HepG2 (cell line): ENCODE measurements at regions not wholly inside any gene's neighbourhood (a gene's known extent, or its start where the extent isn't known, plus 50 kb on each side); places are given as distances from the start of the nearest gene placed in this dataset.

Experiments used
- ATAC-seq: fragments of 200-7000 bp; cut with Tn5 transposase; 3 replicates; pipeline ENCODE4 v1.9.1; 2020; ENCODE audit warnings: mild to moderate bottlenecking, moderate library complexity
- BruUV-seq: library from RNA; stranded (reverse); fragments of 400-500 nt; replicated peaks from 2 replicates; lab custom pipeline; 2021; lab: Mats Ljungman, UMichigan
- CTCF ChIA-PET: fragments of 300-600 bp; formaldehyde crosslinking; extraction: SDS; loops from one replicate; lab custom pipeline; 2021; ENCODE audit warnings: low total read pairs, inconsistent platforms, low intra/inter-chr PET ratio; lab: Yijun Ruan, JAX
- POLR2A ChIA-PET: fragments of 350-600 bp; sonication (Branson Sonifier 250); formaldehyde crosslinking; loops from one replicate; lab custom pipeline; 2020; ENCODE audit warnings: antibody characterized with exemption, inconsistent platforms; lab: Yijun Ruan, JAX
- DNase-seq: peaks from one replicate; pipeline ENCODE4 v3.0.0-alpha.2; 2015; ENCODE audit warnings: low spot score
- FAIRE-seq: peaks from 3 replicates; lab custom pipeline; 2011; peaks lifted over from hg19 to GRCh38; lab: Jason Lieb, UNC
- H2AFZ ChIP-seq: one replicate; pipeline ENCODE4 v1.6.1; 2011; ENCODE audit warnings: low read length, inconsistent platforms
- H3K27ac ChIP-seq: fragments of 300-600 bp; 3 replicates; pipeline ENCODE4 v1.8.0; 2011; ENCODE audit warnings: mixed run types, mild to moderate bottlenecking, mixed read lengths, low read length, inconsistent platforms; ENCODE audit not compliant: insufficient read depth; ENCODE audit errors: extremely low read length
- H3K27me3 ChIP-seq, 2 experiments: fragments of 200-600 bp in 1 of 2; 2 replicates in 1 of 2; 3 replicates in 1 of 2; pipeline versions ENCODE4 v1.6.0 to v1.8.0; 2011; ENCODE audit warnings: low read length in 2 of 2, mild to moderate bottlenecking in 2 of 2, moderate library complexity in 2 of 2, inconsistent platforms in 1 of 2; ENCODE audit not compliant: insufficient read depth in 2 of 2, control insufficient read depth in 1 of 2
- H3K36me3 ChIP-seq, 2 experiments: fragments of 200-600 bp in 1 of 2; replicated peaks in 1 of 2; 2 replicates in 1 of 2; 3 replicates in 1 of 2; pipeline versions ENCODE4 v1.5.1 to v1.8.0; 2011; ENCODE audit warnings: low read length in 2 of 2, inconsistent platforms in 1 of 2; ENCODE audit not compliant: insufficient read depth in 2 of 2, control insufficient read depth in 1 of 2
- H3K4me1 ChIP-seq: 2 replicates; pipeline ENCODE4 v1.5.1; 2012; ENCODE audit warnings: low read length, inconsistent platforms; ENCODE audit not compliant: insufficient read depth
- H3K4me2 ChIP-seq: 2 replicates; pipeline ENCODE4 v1.6.0; 2011; ENCODE audit warnings: low read depth, low read length, inconsistent platforms
- H3K4me3 ChIP-seq, 3 experiments: fragments of 200-600 bp in 1 of 3; sonication (generic), shearing (Covaris generic) in 1 of 3; replicated peaks in 1 of 3; 2 replicates each; pipeline ENCODE4 v1.5.1; 2011 to 2016; ENCODE audit warnings: low read length in 3 of 3, inconsistent platforms in 2 of 3, low read depth in 2 of 3, mild to moderate bottlenecking in 2 of 3, control low read depth in 1 of 3, mixed read lengths in 1 of 3; ENCODE audit not compliant: insufficient read depth in 1 of 3
- H3K79me2 ChIP-seq: one replicate; pipeline ENCODE4 v1.6.1; 2011; ENCODE audit warnings: low read length, inconsistent platforms; ENCODE audit not compliant: insufficient read depth
- H3K9ac ChIP-seq: 2 replicates; pipeline ENCODE4 v1.6.0; 2011; ENCODE audit warnings: mild to moderate bottlenecking, low read depth, low read length, inconsistent platforms; ENCODE audit not compliant: insufficient read depth
- H3K9me3 ChIP-seq: 2 replicates; pipeline ENCODE4 v1.5.1; 2012; ENCODE audit warnings: mild to moderate bottlenecking, low read length
- H4K20me1 ChIP-seq: 2 replicates; pipeline ENCODE4 v1.6.0; 2011; ENCODE audit warnings: inconsistent platforms, mild to moderate bottlenecking, low read length, moderate library complexity; ENCODE audit not compliant: insufficient read depth
- BRF2 ChIP-seq: sonication (generic); formaldehyde crosslinking; IDR thresholded peaks from 2 replicates; pipeline ENCODE4 v1.8.1; 2022; ENCODE audit warnings: mild to moderate bottlenecking, missing genetic modification reagents
- ISX ChIP-seq: sonication (generic); formaldehyde crosslinking; conservative IDR thresholded peaks from 2 replicates; pipeline ENCODE4 v1.5.0; 2020; ENCODE audit warnings: missing genetic modification reagents
- KLF6 ChIP-seq: IDR thresholded peaks from 2 replicates; pipeline ENCODE4 v1.8.0; 2016; ENCODE audit warnings: missing biosample characterization, missing genetic modification reagents
- SETDB1 ChIP-seq: sonication (generic); formaldehyde crosslinking; IDR thresholded peaks from 2 replicates; pipeline ENCODE4 v1.5.1; 2020; ENCODE audit warnings: missing genetic modification reagents, mild to moderate bottlenecking, borderline replicate concordance
- ZNF362 ChIP-seq: sonication (generic); formaldehyde crosslinking; IDR thresholded peaks from 2 replicates; pipeline ENCODE4 v1.4.0; 2020; ENCODE audit warnings: missing genetic modification reagents, mild to moderate bottlenecking, borderline replicate concordance
- ZNF512 ChIP-seq: sonication (generic); formaldehyde crosslinking; IDR thresholded peaks from 2 replicates; pipeline ENCODE4 v1.4.0; 2020; ENCODE audit warnings: mild to moderate bottlenecking, missing genetic modification reagents
- ZNF564 ChIP-seq: sonication (generic); formaldehyde crosslinking; IDR thresholded peaks from 2 replicates; pipeline ENCODE4 v1.8.1; 2023; ENCODE audit warnings: mild to moderate bottlenecking, missing genetic modification reagents
- ZNF609 ChIP-seq: sonication (generic); formaldehyde crosslinking; IDR thresholded peaks from 2 replicates; pipeline ENCODE4 v1.4.0; 2020; ENCODE audit warnings: mild to moderate bottlenecking, missing genetic modification reagents, borderline replicate concordance
- ZNF652 ChIP-seq: IDR thresholded peaks from 2 replicates; pipeline ENCODE4 v1.6.1; 2016; ENCODE audit warnings: low read depth, borderline replicate concordance
- WGBS: methylation state at CpG from one replicate; pipeline ENCODE4 v1.1.6; 2017; ENCODE audit warnings: low lambda C conversion rate; 5-methylcytosine and 5-hydroxymethylcytosine counted together
- in situ Hi-C: cut with HindIII; loops from 2 replicates; pipeline ENCODE4 v1.10.0; 2017; ENCODE audit warnings: low pct_unique_long_range_greater_than_20kb; ENCODE audit not compliant: extremely low pct_ligation_motif_present
- intact Hi-C: fragments of 100-400 bp; cut with micrococcal nuclease; formaldehyde crosslinking; loops from one replicate; pipeline ENCODE4 v1.10.0; 2022; ENCODE audit not compliant: unreplicated experiment

GRCh38 chr2:7845332-7845731, 836.5 kb upstream of the ID2 start:
- in situ Hi-C loops (no loop called here), intact Hi-C loops (no loop called here)
- 25% methylated on average over 2 of the region's 2 CpGs for WGBS
- BruUV-seq, result no TSS peak
- Histone ChIP-seq H3K79me2 (no peaks in the 10 kb centered on the region), H3K4me1 (peaks cover 16% of the 10 kb centered on the region; the same call in 1 of the 2 replicates), H3K9me3 (no peaks in the 10 kb centered on the region), H3K36me3 (no peaks in the 10 kb centered on the region), H3K27me3 (no peaks in the 10 kb centered on the region; a peak in 1 of 5 replicates), H3K9ac (no peak overlapping the region), H3K27ac (no peak overlapping the region), H2AFZ (no peak overlapping the region), H3K4me2 (no peak overlapping the region), H4K20me1 (no peaks in the 10 kb centered on the region), H3K4me3 (no peak overlapping the region)
- TF ChIP-seq ZNF609 (CRISPR knock-in tag), result no peak
- no peak for TF ChIP-seq KLF6 (CRISPR knock-in tag)
- no peak for TF ChIP-seq SETDB1 (CRISPR knock-in tag)
- TF ChIP-seq ISX (CRISPR knock-in tag), result no peak
- TF ChIP-seq ZNF512, result no peak
- TF ChIP-seq ZNF362, result no peak
- no peak for TF ChIP-seq ZNF564 (CRISPR knock-in tag)
- TF ChIP-seq ZNF652 (CRISPR knock-in tag), result no peak
- no peak for TF ChIP-seq BRF2 (CRISPR knock-in tag)
- peak; percentile 10 for DNase-seq
- ATAC-seq, result no peak
- FAIRE-seq, result no peak
- ChIA-PET POLR2A (no interaction called here), CTCF (no interaction called here)
